ENCODE measurements at regions not wholly inside any gene's neighbourhood (a gene's known extent, or its start where the extent isn't known, plus 50 kb on each side); places are given as distances from the start of the nearest gene placed in this dataset.

DNA sequence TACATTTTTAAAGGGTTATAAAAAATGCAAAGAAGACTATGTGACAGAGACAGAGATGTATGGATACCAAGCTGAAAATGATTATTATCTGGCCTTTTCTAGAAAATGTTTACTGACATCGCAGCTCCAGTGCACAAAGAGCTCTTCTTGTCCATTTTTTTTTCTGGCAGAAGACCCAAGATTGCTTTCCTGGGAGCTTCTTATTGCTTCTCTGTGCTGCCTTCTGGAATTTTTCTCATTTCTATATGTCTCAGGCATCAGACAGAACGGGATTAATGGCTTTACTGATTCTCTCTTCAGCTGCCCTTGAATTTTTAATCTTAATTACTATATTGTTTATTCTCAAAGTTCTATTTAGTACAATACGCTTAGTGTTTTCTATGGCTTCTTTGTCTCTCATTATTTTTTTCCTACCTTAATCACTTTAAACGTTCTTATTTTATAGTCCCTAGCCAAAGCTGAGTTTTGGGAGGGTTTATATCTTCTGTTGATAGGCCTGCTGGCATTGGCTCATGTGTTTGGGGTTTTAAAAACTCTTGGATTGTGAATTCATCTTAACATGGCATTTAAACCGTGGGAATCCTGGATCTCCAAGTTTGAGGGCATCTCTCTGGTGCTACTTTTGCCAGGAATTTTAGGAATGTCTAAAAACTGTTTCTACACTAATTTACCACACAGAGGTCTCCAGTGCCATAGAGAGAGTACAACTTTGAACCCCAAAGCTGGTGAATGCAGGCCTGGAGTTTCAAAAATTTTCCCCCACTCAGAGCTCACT, 138.9 kb upstream of the LNX1 start:
- H3K9ac ChIP-seq (ENCODE audit: low read length) = no peak overlapping the region
- H3K4me1 ChIP-seq (ENCODE audit: insufficient read depth, low read length) = peaks cover 12% of the 10 kb centered on the region
- no peak for ATAC-seq
- H2AFZ ChIP-seq (ENCODE audit: low read length) = no peak overlapping the region
- no peak overlapping the region for H3K27ac ChIP-seq (ENCODE audit: low read length)
- no peak overlapping the region for H3K4me3 ChIP-seq (ENCODE audit: low read length)
- H3K9me3 ChIP-seq (ENCODE audit: low read length) = no peaks in the 10 kb centered on the region
- H3F3A ChIP-seq (ENCODE audit: low read length, unreplicated experiment) = no peaks in the 10 kb centered on the region
- BruUV-seq (replicated peaks) = no TSS peak
- no peak for DNase-seq
- ChIA-PET POLR2A (ENCODE audit: unreplicated experiment) (interaction anchor here (0.7 kb wide), 1 partner anchor 33 kb away, joined by 3 read pairs; no protein-coding TSS in a partner anchor), CTCF (interaction anchor here (0.6 kb wide), 1 partner anchor 200 kb away, joined by 3 read pairs; no protein-coding TSS in a partner anchor)
- H3K79me2 ChIP-seq (ENCODE audit: low read length) = no peaks in the 10 kb centered on the region
- TF ChIP-seq, protein P1, sequence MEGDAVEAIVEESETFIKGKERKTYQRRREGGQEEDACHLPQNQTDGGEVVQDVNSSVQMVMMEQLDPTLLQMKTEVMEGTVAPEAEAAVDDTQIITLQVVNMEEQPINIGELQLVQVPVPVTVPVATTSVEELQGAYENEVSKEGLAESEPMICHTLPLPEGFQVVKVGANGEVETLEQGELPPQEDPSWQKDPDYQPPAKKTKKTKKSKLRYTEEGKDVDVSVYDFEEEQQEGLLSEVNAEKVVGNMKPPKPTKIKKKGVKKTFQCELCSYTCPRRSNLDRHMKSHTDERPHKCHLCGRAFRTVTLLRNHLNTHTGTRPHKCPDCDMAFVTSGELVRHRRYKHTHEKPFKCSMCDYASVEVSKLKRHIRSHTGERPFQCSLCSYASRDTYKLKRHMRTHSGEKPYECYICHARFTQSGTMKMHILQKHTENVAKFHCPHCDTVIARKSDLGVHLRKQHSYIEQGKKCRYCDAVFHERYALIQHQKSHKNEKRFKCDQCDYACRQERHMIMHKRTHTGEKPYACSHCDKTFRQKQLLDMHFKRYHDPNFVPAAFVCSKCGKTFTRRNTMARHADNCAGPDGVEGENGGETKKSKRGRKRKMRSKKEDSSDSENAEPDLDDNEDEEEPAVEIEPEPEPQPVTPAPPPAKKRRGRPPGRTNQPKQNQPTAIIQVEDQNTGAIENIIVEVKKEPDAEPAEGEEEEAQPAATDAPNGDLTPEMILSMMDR (conservative IDR thresholded peaks at IDR 0.05; ENCODE audit: low read depth, low read length) = no peak
- H4K20me1 ChIP-seq (ENCODE audit: low read length) = no peaks in the 10 kb centered on the region
- H3K9me2 ChIP-seq (replicated peaks; ENCODE audit: low read length) = no peaks in the 10 kb centered on the region
- H3K27me3 ChIP-seq (ENCODE audit: low read length) = no peaks in the 10 kb centered on the region
- H3K36me3 ChIP-seq (ENCODE audit: low read depth, low read length) = no peaks in the 10 kb centered on the region
- H3K4me2 ChIP-seq (ENCODE audit: low read length) = no peak overlapping the region
- intact Hi-C loops (cut with micrococcal nuclease) = no loop called here

DNA sequence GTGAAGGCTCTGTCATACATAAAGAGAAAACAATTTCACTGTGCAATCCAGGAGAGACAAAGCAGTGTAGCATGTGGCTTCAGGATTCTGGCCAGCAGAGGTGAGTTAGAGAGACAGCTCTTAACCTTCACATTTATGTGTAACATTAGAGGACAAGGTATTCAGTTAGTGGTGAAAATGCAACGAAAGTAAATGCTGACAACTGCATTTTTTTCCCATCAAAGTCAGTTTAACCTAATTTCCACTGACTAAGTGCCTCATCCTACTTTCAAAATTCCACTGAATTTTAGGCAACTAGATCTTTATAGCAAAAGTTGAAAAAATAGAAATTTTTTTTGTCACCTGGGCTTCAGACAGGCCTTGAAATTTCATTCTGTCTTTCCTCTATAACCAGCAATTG, 130.8 kb upstream of the LNX1 start:
- DNase-seq (no peak), ATAC-seq (no peak; the same call in 1 of the 2 replicates)
- TF ChIP-seq EZH2phosphoT487 (IDR thresholded peaks at IDR 0.05; ENCODE audit: borderline replicate concordance, low read length) = no peak
- TF ChIP-seq, protein P1 (conservative IDR thresholded peaks at IDR 0.05; ENCODE audit: low read depth, low read length) = no peak
- TF ChIP-seq EZH2 (IDR thresholded peaks at IDR 0.05; ENCODE audit: low read length, unreplicated experiment) = no peak
- Histone ChIP-seq H2AFZ (ENCODE audit: low read length) (no peak overlapping the region), H3K4me3 (ENCODE audit: low read length) (no peak overlapping the region), H3K4me2 (ENCODE audit: low read length) (no peak overlapping the region), H3K9me3 (ENCODE audit: low read length) (no peaks in the 10 kb centered on the region), H3K79me2 (ENCODE audit: low read length) (no peaks in the 10 kb centered on the region), H3K36me3 (ENCODE audit: low read depth, low read length) (no peaks in the 10 kb centered on the region), H3K27me3 (ENCODE audit: low read length) (no peaks in the 10 kb centered on the region), H3K27ac (ENCODE audit: low read length) (no peak overlapping the region), H3K9ac (ENCODE audit: low read length) (no peak overlapping the region), H3F3A (ENCODE audit: low read length, unreplicated experiment) (no peaks in the 10 kb centered on the region), H3K4me1 (ENCODE audit: insufficient read depth, low read length) (no peaks in the 10 kb centered on the region), H3K9me2 (replicated peaks; ENCODE audit: low read length) (no peaks in the 10 kb centered on the region), H4K20me1 (ENCODE audit: low read length) (no peaks in the 10 kb centered on the region)
- ChIA-PET CTCF (no interaction called here), POLR2A (ENCODE audit: unreplicated experiment) (no interaction called here)
- BruUV-seq (replicated peaks) = no TSS peak
- intact Hi-C loops (cut with micrococcal nuclease) = no loop called here

DNA sequence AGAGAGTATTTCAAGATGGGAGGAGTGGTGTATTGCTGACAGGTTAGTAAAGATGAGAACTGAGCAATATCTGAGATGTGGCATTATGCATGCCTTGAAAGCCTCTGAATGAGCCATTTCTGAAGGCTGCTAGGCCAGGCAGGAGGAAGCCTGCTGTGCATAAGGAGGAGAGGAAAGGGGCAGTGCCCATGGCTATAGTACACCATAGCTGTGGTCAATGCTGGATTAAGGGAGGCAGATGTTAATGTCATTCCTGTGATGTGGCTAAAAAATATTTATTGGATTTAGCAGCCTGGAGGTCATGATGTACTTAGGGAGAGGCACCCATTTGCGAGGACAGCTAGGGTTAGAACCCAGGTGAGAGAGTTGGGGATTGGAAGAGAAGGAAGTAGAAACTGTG, 130.0 kb upstream of the LNX1 start:
- Histone ChIP-seq H3K4me2 (ENCODE audit: low read length) (no peak overlapping the region), H4K20me1 (ENCODE audit: low read length) (no peaks in the 10 kb centered on the region), H3K79me2 (ENCODE audit: low read length) (no peaks in the 10 kb centered on the region), H3K27me3 (ENCODE audit: low read length) (no peaks in the 10 kb centered on the region), H3K9ac (ENCODE audit: low read length) (no peak overlapping the region), H3F3A (ENCODE audit: low read length, unreplicated experiment) (no peaks in the 10 kb centered on the region), H3K4me3 (ENCODE audit: low read length) (no peak overlapping the region), H3K27ac (ENCODE audit: low read length) (no peak overlapping the region), H2AFZ (ENCODE audit: low read length) (no peak overlapping the region), H3K36me3 (ENCODE audit: low read depth, low read length) (no peaks in the 10 kb centered on the region), H3K4me1 (ENCODE audit: insufficient read depth, low read length) (no peaks in the 10 kb centered on the region), H3K9me3 (ENCODE audit: low read length) (no peaks in the 10 kb centered on the region), H3K9me2 (replicated peaks; ENCODE audit: low read length) (no peaks in the 10 kb centered on the region)
- CTCF ChIA-PET = no interaction called here
- TF ChIP-seq EZH2 (IDR thresholded peaks at IDR 0.05; ENCODE audit: low read length, unreplicated experiment) (no peak), EZH2phosphoT487 (IDR thresholded peaks at IDR 0.05; ENCODE audit: borderline replicate concordance, low read length) (no peak)
- TF ChIP-seq, protein P1 (conservative IDR thresholded peaks at IDR 0.05; ENCODE audit: low read depth, low read length) = no peak
- ATAC-seq (peak; percentile 38; the same call in 1 of the 2 replicates), DNase-seq (no peak)
- POLR2A ChIA-PET (ENCODE audit: unreplicated experiment) = no interaction called here
- BruUV-seq (replicated peaks) = no TSS peak
- intact Hi-C loops (cut with micrococcal nuclease) = no loop called here
